ENCODE measurements at regions not wholly inside any gene's neighbourhood (a gene's known extent, or its start where the extent isn't known, plus 50 kb on each side); places are given as distances from the start of the nearest gene placed in this dataset.

GRCh38 chr4:188221090-188221489, 81.8 kb downstream of the TRIML1 start:
- no peak for DNase-seq (ENCODE audit: low read depth)
- no peak overlapping the region for H3K4me3 ChIP-seq (ENCODE audit: low read depth, low read length)
- TF ChIP-seq CTCF (IDR thresholded peaks at IDR 0.05; ENCODE audit: insufficient read depth, low read depth, low read length, missing control alignments), result no peak

- H3K4me3 ChIP-seq (ENCODE audit: low read depth, low read length), result no peak overlapping the region
- no peak for TF ChIP-seq CTCF (IDR thresholded peaks at IDR 0.05; ENCODE audit: insufficient read depth, low read depth, low read length, missing control alignments)
- no peak for DNase-seq (ENCODE audit: low read depth)
These were observed 89.0 kb downstream of the TRIML1 start for GRCh38 chr4:188228279-188228678.

GRCh38 chr4:188232428-188232827, 93.2 kb downstream of the TRIML1 start:
- no peak for DNase-seq (ENCODE audit: low read depth)
- no peak for TF ChIP-seq CTCF (IDR thresholded peaks at IDR 0.05; ENCODE audit: insufficient read depth, low read depth, low read length, missing control alignments)
- H3K4me3 ChIP-seq (ENCODE audit: low read depth, low read length), result no peak overlapping the region

- TF ChIP-seq CTCF (IDR thresholded peaks at IDR 0.05; ENCODE audit: insufficient read depth, low read depth, low read length, missing control alignments), result no peak
- no peak for DNase-seq (ENCODE audit: low read depth)
- H3K4me3 ChIP-seq (ENCODE audit: low read depth, low read length), result no peak overlapping the region
These were observed 102.8 kb downstream of the TRIML1 start for GRCh38 chr4:188242041-188242440.

GRCh38 chr4:188245651-188246050, 106.4 kb downstream of the TRIML1 start:
- TF ChIP-seq CTCF (IDR thresholded peaks at IDR 0.05; ENCODE audit: insufficient read depth, low read depth, low read length, missing control alignments), result no peak
- no peak for DNase-seq (ENCODE audit: low read depth)
- no peak overlapping the region for H3K4me3 ChIP-seq (ENCODE audit: low read depth, low read length)

GRCh38 chr4:188246488-188246887, 107.2 kb downstream of the TRIML1 start:
- no peak for TF ChIP-seq CTCF (IDR thresholded peaks at IDR 0.05; ENCODE audit: insufficient read depth, low read depth, low read length, missing control alignments)
- no peak for DNase-seq (ENCODE audit: low read depth)
- H3K4me3 ChIP-seq (ENCODE audit: low read depth, low read length), result no peak overlapping the region

- no peak overlapping the region for H3K4me3 ChIP-seq (ENCODE audit: low read depth, low read length)
- no peak for TF ChIP-seq CTCF (IDR thresholded peaks at IDR 0.05; ENCODE audit: insufficient read depth, low read depth, low read length, missing control alignments)
These were observed 115.0 kb downstream of the TRIML1 start for GRCh38 chr4:188254211-188254610.

More at GRCh38 chr4:188254211-188254610, 115.0 kb downstream of the TRIML1 start:
- DNase-seq (ENCODE audit: low read depth), result no peak
